GM12875 (cell line): ENCODE measurements at regions not wholly inside any gene's neighbourhood (a gene's known extent, or its start where the extent isn't known, plus 50 kb on each side); places are given as distances from the start of the nearest gene placed in this dataset.

Source experiments
- H3K4me3 ChIP-seq: one replicate; pipeline ENCODE4 v1.5.1; 2011; ENCODE audit warnings: low read depth, low read length, control low read depth
- TF ChIP-seq, protein P1 (sequence below): IDR thresholded peaks from 2 replicates; pipeline ENCODE4 v1.5.1; 2011; ENCODE audit warnings: low read depth, mild to moderate bottlenecking, control low read depth, inconsistent platforms, low read length, moderate library complexity, borderline replicate concordance; ENCODE audit not compliant: insufficient read depth

DNA sequence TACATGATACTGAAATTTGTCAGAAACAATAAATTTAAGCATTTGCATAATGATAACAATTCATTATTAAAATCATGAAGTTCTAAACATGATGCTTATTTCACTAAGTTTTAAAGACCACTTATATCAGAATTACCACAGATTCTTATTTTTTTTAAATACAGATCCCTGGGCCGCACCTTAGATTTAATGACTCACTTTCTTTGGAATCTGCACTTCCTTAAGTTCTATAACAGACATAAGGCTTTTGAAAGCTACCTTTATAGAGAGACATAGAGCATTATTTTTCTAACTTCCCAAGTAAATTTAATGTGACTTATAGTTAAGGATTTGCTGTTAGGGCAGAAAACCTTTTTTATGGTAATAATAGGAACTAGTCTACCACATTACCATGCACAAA, 214.9 kb downstream of the IPMK start:
- TF ChIP-seq, protein P1, sequence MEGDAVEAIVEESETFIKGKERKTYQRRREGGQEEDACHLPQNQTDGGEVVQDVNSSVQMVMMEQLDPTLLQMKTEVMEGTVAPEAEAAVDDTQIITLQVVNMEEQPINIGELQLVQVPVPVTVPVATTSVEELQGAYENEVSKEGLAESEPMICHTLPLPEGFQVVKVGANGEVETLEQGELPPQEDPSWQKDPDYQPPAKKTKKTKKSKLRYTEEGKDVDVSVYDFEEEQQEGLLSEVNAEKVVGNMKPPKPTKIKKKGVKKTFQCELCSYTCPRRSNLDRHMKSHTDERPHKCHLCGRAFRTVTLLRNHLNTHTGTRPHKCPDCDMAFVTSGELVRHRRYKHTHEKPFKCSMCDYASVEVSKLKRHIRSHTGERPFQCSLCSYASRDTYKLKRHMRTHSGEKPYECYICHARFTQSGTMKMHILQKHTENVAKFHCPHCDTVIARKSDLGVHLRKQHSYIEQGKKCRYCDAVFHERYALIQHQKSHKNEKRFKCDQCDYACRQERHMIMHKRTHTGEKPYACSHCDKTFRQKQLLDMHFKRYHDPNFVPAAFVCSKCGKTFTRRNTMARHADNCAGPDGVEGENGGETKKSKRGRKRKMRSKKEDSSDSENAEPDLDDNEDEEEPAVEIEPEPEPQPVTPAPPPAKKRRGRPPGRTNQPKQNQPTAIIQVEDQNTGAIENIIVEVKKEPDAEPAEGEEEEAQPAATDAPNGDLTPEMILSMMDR, result no peak
- no peak overlapping the region for H3K4me3 ChIP-seq

DNA sequence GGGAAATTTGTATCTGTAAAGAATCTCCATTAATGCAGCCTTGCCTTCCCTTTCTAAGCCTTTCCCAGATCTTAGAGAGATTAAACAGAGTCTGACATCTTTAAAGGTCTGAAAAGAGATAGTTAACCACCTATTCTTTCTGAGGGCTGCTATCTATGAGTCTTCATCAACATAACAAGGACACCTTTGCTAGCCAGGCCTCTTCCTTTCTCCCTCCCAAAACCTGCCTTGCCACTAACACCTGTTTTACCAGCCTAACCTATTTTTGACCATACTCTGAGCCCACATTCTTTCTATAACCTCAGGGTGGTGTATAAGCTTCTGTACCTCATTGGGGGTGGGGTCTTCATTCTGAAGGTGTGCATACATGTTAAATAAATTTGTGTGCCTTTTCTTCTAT, 217.1 kb downstream of the IPMK start:
- H3K4me3 ChIP-seq, result no peak overlapping the region
- TF ChIP-seq, protein P1, result no peak

DNA sequence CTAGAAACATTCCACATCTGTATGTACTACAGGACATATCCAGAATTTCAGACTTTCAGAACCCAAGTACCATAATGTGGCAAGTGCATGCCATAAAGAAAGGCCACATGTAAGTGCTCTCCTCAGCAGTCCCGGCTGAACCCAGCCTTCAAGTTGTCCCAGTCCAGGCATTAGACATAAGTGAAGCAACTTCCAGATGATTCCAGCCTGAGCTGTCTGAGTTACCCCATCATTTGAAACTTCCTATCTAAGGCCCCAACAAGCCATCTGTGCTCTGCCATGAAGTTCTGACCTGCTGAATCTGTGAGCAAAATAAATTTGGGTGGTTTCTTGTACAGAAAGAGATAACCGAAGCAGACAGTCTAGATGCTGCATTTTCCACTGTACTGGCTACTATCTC, 218.8 kb downstream of the IPMK start:
- TF ChIP-seq, protein P1, result no peak
- no peak overlapping the region for H3K4me3 ChIP-seq

DNA sequence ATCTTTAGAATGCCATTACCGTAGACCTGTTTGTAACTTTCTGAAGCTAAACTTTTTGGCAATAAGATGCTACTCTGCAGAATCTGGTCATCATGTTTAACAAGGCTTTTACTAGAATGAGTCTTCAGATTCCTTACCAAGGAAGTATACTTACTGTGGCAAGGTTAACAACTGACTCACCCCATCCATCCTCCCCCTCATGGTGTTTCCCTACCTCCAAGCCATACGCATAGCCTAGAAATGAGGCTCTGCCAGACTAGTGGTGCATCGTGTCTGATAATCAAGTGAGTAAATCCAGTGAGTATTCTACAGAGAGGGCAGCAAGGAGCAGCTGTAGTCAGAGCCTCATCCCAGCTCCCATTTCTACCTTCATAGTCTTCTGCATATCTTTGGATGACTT, 223.6 kb downstream of the IPMK start:
- no peak overlapping the region for H3K4me3 ChIP-seq
- TF ChIP-seq, protein P1, result no peak

DNA sequence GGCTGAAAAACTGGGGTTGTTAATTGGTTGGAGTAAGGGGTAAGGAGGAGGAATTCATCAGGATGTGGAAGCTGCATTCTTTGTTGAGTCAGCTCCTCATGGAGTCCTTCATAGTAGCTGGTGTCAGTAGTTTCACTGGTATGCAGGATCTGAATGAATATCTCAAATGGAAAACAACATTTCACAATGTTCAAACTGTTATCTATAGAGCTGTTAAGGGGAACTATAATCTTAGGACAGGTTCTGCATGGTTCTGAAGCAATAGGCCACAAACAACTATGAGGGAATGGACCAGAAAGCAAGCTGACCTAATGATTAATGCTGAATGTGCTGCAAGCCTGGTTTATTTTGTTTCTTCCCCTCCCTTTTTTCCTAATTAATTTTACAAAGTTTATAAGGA, 225.8 kb downstream of the IPMK start:
- H3K4me3 ChIP-seq, result no peak overlapping the region
- TF ChIP-seq, protein P1, result no peak

DNA sequence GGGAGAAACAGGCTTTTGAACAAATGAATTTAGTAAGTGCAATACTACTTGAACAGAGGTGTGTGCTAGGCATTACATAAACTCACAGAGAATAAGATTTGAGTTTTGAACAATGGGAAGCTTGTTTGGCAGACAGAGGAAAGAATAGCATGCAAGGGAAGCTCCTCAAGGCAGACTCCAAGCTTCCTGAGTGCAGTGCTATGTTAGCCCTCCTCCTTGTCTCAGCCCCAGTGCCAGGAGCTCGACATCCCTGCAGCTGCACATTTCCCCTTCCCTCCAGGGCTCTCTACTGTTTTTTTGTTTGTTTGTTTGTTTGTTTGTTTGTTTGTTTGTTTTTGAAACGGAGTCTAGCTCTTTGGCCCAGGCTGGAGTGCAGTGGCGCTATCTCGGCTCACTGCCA, 237.5 kb downstream of the IPMK start:
- no peak overlapping the region for H3K4me3 ChIP-seq
- TF ChIP-seq, protein P1, result no peak

DNA sequence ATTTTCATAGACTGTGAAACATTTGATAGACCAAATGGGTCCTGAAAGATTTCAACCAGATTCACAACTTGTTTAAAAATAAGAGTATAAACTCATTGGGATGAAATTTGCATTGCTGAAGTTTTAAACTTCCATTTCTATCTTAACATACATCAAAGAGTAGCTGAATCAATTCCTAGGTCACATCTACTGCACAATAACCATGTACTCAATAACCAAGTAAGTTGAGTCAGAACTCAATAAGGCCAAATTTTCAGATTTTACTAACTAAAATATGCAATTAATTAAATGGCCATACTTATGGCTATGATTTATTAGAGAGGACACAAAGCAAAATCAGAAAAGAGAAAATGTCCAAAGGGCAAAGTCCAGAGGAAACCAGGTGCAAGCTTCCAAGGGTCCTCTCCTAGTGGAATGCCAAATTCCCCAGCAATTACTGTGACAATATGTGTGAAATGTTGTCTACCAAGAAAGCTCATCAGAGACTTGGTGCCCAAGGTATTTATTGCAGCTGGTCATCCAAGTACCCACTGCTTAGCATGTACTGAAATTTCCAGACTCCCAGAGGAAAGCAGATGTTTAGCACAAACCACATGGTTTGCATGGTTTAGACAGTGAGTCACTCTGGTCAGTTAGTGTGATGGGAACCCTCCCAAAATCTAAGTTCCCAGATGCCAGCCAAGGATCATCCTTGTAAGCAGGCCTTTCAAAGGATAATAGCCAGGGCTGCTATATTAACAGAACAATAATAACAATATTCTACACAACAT, 238.9 kb downstream of the IPMK start:
- H3K4me3 ChIP-seq, result no peak overlapping the region
- TF ChIP-seq, protein P1, result no peak
